ENCODE measurements at regions not wholly inside any gene's neighbourhood (a gene's known extent, or its start where the extent isn't known, plus 50 kb on each side); places are given as distances from the start of the nearest gene placed in this dataset.

- no peak for TF ChIP-seq CTCF (IDR thresholded peaks at IDR 0.05)
- no peak for TF ChIP-seq POLR2A (IDR thresholded peaks at IDR 0.05)
Observed at GRCh38 chr18:46265196-46266156, 161.3 kb downstream of the HAUS1 start.
